ENCODE measurements at regions not wholly inside any gene's neighbourhood (a gene's known extent, or its start where the extent isn't known, plus 50 kb on each side); places are given as distances from the start of the nearest gene placed in this dataset.

DNA sequence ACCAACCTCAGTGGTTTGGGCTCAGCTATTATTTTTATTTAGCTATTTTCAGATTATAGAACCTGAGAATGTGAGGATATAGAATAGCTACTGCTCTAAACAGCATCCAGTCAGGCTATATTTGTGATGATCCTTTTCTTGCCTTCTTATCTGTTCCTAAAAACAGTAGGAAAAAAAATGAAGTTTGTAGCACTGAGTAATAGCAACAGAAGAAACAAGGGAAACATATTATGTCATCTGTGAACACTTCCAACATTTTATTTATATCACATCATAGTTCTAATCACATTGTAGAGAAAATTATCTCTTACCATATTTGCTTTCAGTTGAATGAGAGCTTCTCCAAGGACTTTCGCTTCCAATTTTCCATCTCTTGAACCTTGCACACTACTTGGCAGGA, 229.6 kb upstream of the PTPRZ1 start:
- DNase-seq (ENCODE audit: low spot score in 2 of 2), result no peak
- intact Hi-C loops (cut with DNase I; ENCODE audit: low total_unique reads), result no loop called here
- TF ChIP-seq, protein P1, sequence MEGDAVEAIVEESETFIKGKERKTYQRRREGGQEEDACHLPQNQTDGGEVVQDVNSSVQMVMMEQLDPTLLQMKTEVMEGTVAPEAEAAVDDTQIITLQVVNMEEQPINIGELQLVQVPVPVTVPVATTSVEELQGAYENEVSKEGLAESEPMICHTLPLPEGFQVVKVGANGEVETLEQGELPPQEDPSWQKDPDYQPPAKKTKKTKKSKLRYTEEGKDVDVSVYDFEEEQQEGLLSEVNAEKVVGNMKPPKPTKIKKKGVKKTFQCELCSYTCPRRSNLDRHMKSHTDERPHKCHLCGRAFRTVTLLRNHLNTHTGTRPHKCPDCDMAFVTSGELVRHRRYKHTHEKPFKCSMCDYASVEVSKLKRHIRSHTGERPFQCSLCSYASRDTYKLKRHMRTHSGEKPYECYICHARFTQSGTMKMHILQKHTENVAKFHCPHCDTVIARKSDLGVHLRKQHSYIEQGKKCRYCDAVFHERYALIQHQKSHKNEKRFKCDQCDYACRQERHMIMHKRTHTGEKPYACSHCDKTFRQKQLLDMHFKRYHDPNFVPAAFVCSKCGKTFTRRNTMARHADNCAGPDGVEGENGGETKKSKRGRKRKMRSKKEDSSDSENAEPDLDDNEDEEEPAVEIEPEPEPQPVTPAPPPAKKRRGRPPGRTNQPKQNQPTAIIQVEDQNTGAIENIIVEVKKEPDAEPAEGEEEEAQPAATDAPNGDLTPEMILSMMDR (IDR thresholded peaks at IDR 0.05), result no peak
- TF ChIP-seq POLR2AphosphoS5 (IDR thresholded peaks at IDR 0.05) (no peak), POLR2A (IDR thresholded peaks at IDR 0.05) (no peak)
- Histone ChIP-seq H3K27me3 (no peaks in the 10 kb centered on the region), H3K36me3 (no peaks in the 10 kb centered on the region), H3K4me1 (no peaks in the 10 kb centered on the region), H3K9me3 (no peaks in the 10 kb centered on the region), H3K27ac (no peak overlapping the region), H3K4me3 (no peak overlapping the region)

DNA sequence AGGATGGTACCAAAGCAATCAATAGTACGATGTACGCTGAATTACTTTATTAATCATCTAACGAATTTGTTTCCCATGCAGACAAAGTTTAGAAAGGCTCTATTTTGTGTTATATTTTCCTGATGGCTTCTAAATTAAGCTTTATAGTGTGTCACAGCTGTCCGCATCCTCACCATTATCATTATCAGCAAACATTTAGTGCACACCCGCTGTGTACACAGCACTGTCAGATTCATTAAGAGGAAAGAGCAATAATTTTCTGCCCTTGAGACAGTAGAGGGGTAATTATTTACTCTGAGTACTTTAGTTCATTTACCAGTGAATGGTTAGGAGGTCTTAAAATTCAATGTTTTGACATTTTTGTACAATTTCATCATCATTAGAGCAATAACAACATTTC, 233.3 kb upstream of the PTPRZ1 start:
- Histone ChIP-seq H3K9me3 (no peaks in the 10 kb centered on the region), H3K4me3 (no peak overlapping the region), H3K27me3 (no peaks in the 10 kb centered on the region), H3K4me1 (no peaks in the 10 kb centered on the region), H3K36me3 (no peaks in the 10 kb centered on the region), H3K27ac (no peak overlapping the region)
- no peak for DNase-seq (ENCODE audit: low spot score in 2 of 2)
- intact Hi-C loops (cut with DNase I; ENCODE audit: low total_unique reads), result no loop called here
- no peak for TF ChIP-seq POLR2AphosphoS5 (IDR thresholded peaks at IDR 0.05)
- no peak for TF ChIP-seq POLR2A (IDR thresholded peaks at IDR 0.05)
- TF ChIP-seq, protein P1 (IDR thresholded peaks at IDR 0.05), result no peak

DNA sequence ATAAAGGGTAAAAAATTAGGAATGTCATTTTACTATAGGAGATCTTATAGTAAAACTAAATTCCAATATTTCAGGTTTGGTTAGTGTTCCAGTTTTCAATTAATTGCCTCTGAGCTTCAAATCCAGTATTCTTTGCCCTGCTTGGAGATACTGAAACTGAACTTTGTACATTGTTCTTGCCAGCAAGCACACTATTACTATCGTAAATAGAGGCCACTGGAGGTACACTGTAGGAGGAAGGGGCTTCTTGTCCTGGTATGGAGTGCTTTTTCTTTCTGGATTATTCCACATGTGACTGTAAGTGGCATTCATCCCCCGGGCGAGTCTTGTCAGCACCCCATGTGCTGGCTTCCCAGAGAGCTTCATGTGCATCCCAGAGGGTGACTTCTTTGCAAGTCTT, 234.7 kb upstream of the PTPRZ1 start:
- intact Hi-C loops (cut with DNase I; ENCODE audit: low total_unique reads), result no loop called here

DNA sequence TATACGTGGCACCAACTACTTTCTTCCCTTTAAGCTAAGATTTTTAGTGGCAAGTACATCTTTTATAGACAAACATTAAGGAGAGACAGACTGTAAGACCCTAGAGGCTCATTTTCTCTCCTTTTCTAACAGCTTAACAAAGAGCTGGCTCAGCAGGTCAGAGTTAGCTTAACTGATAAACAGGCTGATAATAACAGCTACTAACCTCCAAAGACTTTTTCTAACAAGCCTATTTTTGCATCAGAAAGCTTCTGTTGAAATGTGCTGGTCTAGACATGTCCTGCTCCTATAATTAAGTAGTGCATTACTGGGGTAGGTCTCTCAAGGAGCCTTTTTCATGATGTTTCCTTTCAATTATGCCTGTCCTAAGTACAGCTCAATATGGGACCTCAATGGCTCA, 238.2 kb upstream of the FAM3C start:
- intact Hi-C loops (cut with DNase I; ENCODE audit: low total_unique reads), result no loop called here
- DNase-seq (ENCODE audit: low spot score in 2 of 2), result no peak
- H3K4me3 ChIP-seq, result no peak overlapping the region
- H3K4me1 ChIP-seq, result no peaks in the 10 kb centered on the region
- no peak overlapping the region for H3K27ac ChIP-seq
- TF ChIP-seq POLR2A (IDR thresholded peaks at IDR 0.05), result no peak
- TF ChIP-seq, protein P1 (IDR thresholded peaks at IDR 0.05), result no peak
- no peak for TF ChIP-seq POLR2AphosphoS5 (IDR thresholded peaks at IDR 0.05)
- no peaks in the 10 kb centered on the region for H3K36me3 ChIP-seq
- no peaks in the 10 kb centered on the region for H3K9me3 ChIP-seq
- H3K27me3 ChIP-seq, result no peaks in the 10 kb centered on the region

More for the DNA sequence above, 234.7 kb upstream of the PTPRZ1 start:
- Histone ChIP-seq H3K4me3 (no peak overlapping the region), H3K9me3 (no peaks in the 10 kb centered on the region), H3K27ac (no peak overlapping the region), H3K36me3 (no peaks in the 10 kb centered on the region), H3K27me3 (no peaks in the 10 kb centered on the region), H3K4me1 (no peaks in the 10 kb centered on the region)
- DNase-seq (ENCODE audit: low spot score in 2 of 2), result no peak
- no peak for TF ChIP-seq POLR2AphosphoS5 (IDR thresholded peaks at IDR 0.05)
- TF ChIP-seq POLR2A (IDR thresholded peaks at IDR 0.05), result no peak
- TF ChIP-seq, protein P1 (IDR thresholded peaks at IDR 0.05), result no peak

DNA sequence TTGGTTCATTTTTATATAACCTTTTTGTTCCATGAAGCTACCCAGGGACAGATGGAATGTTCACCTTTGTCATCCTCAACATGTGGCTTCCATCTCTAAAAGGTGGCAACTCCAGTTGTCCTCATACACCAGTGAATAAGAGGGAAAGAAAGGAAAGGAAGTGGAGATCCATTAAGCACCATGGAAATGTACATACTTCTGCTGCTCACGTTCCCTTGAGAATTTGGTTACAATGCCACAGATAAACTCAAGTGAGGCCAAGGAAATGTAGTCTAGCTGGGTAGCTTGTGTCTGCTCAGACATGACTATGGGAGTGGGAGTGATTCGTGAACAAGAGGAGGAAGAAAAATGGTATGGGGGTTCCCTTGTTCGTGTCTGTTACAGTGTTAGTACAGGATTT, 237.1 kb upstream of the FAM3C start:
- DNase-seq (ENCODE audit: low spot score in 2 of 2), result no peak
- intact Hi-C loops (cut with DNase I; ENCODE audit: low total_unique reads), result no loop called here
- no peak overlapping the region for H3K4me3 ChIP-seq
- H3K9me3 ChIP-seq, result no peaks in the 10 kb centered on the region
- no peaks in the 10 kb centered on the region for H3K36me3 ChIP-seq
- H3K4me1 ChIP-seq, result no peaks in the 10 kb centered on the region
- no peak overlapping the region for H3K27ac ChIP-seq
- no peaks in the 10 kb centered on the region for H3K27me3 ChIP-seq
- TF ChIP-seq POLR2AphosphoS5 (IDR thresholded peaks at IDR 0.05) (no peak), POLR2A (IDR thresholded peaks at IDR 0.05) (no peak)
- TF ChIP-seq, protein P1 (IDR thresholded peaks at IDR 0.05), result no peak

Data from breast epithelium (tissue), 4 donors.